Small intestine (tissue), 7 donors: ENCODE measurements at regions not wholly inside any gene's neighbourhood (a gene's known extent, or its start where the extent isn't known, plus 50 kb on each side); places are given as distances from the start of the nearest gene placed in this dataset.
"Not testable (repeated sequence)": the region's sequence is repeated elsewhere in the genome, so short reads cannot be mapped to it uniquely, and the experiment has no call there.

ENCODE experiments used
- DNase-seq, 2 donors: peaks; one replicate each; pipeline versions ENCODE4 v3.0.0 to v3.0.0-alpha.2; 2013
- FAIRE-seq: peaks from 2 replicates; lab custom pipeline; 2012; peaks lifted over from hg19 to GRCh38; lab: Jason Lieb, UNC
- H3K27ac ChIP-seq, 3 donors: one replicate each; pipeline ENCODE4 v1.5.1; 2013; ENCODE audit warnings: low read length in 2 of 3, mild to moderate bottlenecking in 2 of 3, control low read depth in 1 of 3, inconsistent platforms in 1 of 3, low read depth in 1 of 3, moderate library complexity in 1 of 3
- H3K27me3 ChIP-seq, 3 donors: one replicate each; pipeline ENCODE4 v1.6.1; 2013; ENCODE audit warnings: low read length in 3 of 3, inconsistent platforms in 1 of 3; ENCODE audit not compliant: control insufficient read depth in 3 of 3, insufficient read depth in 3 of 3
- H3K36me3 ChIP-seq, 3 donors: one replicate each; pipeline ENCODE4 v1.6.1; 2013; ENCODE audit warnings: low read length in 3 of 3, inconsistent platforms in 1 of 3, low read depth in 1 of 3, mild to moderate bottlenecking in 1 of 3, moderate library complexity in 1 of 3; ENCODE audit not compliant: control insufficient read depth in 3 of 3, insufficient read depth in 2 of 3
- H3K4me1 ChIP-seq, 3 donors: one replicate each; pipeline ENCODE4 v1.6.1; 2013; ENCODE audit warnings: low read length in 2 of 3, inconsistent platforms in 1 of 3, low read depth in 1 of 3, mild to moderate bottlenecking in 1 of 3, moderate library complexity in 1 of 3; ENCODE audit not compliant: control insufficient read depth in 3 of 3, insufficient read depth in 2 of 3
- H3K4me3 ChIP-seq, 3 donors: one replicate each; pipeline ENCODE4 v1.5.1; 2013; ENCODE audit warnings: low read length in 3 of 3, control low read depth in 1 of 3, inconsistent platforms in 1 of 3, low read depth in 1 of 3, mild to moderate bottlenecking in 1 of 3, moderate library complexity in 1 of 3
- H3K9me3 ChIP-seq, 2 donors: one replicate each; pipeline ENCODE4 v1.6.1; 2013; ENCODE audit warnings: low read depth in 1 of 2, low read length in 1 of 2; ENCODE audit not compliant: control insufficient read depth in 2 of 2, insufficient read depth in 1 of 2
- WGBS, 3 donors: extraction: QIAGEN DNeasy Blood & Tissue Kit; methylation state at CpG; one replicate each; pipeline ENCODE4 v1.1.7; 2013; 5-methylcytosine and 5-hydroxymethylcytosine counted together
- donor health status: healthy with polysubstance abuse.
- donor health status: control.
- donor health status: control.
- donor health status: Bipolar disorder and iron deficiency.
- donor health status: healthy.

DNA sequence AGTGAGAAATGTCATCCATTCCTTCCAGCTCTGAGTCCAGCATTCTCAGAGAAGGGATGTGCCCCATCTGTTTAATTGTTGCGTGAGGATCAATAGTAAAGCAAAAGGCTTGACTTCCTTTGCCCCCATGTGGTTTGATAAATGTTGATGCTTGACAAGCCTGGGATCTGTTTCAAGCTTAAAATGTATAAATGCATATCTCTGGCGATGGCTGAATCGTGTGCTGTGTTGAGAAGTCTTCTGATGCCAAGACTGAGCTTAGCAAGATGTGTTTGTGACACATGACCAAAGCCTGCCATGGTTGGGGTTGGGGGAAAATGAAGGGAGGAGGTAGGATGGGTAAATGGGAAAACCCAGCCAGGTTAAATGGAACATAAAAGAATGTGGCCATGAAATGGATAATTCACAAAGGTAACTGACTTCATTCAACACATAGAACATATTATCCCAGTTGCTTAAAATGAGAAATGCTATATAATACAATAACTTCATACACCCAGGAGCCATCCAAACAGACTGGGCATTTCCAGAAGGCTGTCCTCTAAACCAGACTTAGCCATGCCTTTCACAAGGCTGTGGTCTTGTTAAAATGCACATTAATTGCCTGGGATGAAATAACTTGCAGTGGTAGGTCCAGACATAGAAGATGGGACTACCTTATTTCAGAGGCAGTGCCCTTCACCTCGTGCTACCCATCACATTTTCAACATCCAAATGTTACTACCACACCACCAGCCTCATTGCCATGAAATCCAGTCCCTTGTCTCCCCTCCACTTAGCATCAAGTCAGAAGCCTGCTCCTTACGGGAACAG lies 147.3 kb upstream of the PDE1C start:
- Histone ChIP-seq H3K4me1 (no peaks in the 10 kb centered on the region), H3K36me3 (no peaks in the 10 kb centered on the region), H3K9me3 (no peaks in the 10 kb centered on the region), H3K4me3 (no peak overlapping the region), H3K27ac (no peak overlapping the region), H3K27me3 (no peaks in the 10 kb centered on the region)
- 61 to 72% (median 71%) methylated on average over 5 of the region's 5 CpGs for WGBS, 3 donors
- DNase-seq: no peak
- no peak for FAIRE-seq

DNA sequence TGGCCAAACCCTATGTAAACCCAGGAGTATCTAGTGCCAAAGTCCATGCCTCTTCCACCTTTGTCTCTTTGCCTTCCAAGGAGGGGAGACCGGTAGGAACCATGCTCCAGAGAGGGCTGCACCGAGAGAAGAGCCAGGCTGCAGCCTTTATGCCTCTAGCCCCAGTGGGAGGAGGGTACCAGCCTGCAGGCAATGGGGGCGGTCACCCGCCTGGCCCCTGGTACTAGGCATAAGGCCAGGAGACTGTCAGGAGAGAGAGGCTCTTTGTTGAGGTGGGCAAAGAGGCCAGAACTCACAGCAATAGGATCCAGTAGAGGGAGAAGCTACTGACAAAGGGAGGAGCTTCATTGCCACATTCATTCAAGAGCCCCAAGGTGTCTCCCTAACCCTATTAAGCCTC lies 146.6 kb upstream of the PDE1C start:
- no peaks in the 10 kb centered on the region for H3K27me3 ChIP-seq
- H3K36me3 ChIP-seq: no peaks in the 10 kb centered on the region
- no peak for DNase-seq
- no peaks in the 10 kb centered on the region for H3K4me1 ChIP-seq
- no peak for FAIRE-seq
- no peak overlapping the region for H3K4me3 ChIP-seq
- no peaks in the 10 kb centered on the region for H3K9me3 ChIP-seq
- WGBS, 3 donors: 48 to 77% (median 56%) methylated on average over 4 of the region's 4 CpGs
- no peak overlapping the region for H3K27ac ChIP-seq

DNA sequence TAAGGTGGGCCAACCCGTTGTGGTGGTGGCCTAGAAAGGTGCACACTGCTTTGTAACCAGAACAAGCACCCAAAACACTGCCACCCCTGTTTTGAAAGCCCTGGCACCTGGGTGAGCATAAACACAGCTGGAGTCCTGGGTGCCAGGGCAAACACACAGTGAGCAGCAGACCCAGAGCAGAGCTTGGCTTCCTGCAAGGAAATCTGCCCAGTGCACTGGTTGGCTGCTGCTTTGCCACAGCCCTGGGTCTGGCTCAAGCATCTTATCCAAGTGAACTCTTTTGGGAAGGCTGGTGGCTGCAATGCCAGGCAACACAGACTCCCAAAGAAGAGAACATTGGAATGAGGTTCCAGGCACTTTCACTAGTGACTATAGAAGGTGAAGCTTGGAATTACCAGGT lies 145.5 kb upstream of the PDE1C start:
- FAIRE-seq (no peak), DNase-seq (no peak)
- WGBS, 3 donors: 53 to 72% (median 69%) methylated on average over 1 of the region's 1 CpG
- Histone ChIP-seq H3K9me3 (no peaks in the 10 kb centered on the region), H3K27ac (no peak overlapping the region), H3K36me3 (no peaks in the 10 kb centered on the region), H3K4me1 (no peaks in the 10 kb centered on the region), H3K27me3 (no peaks in the 10 kb centered on the region), H3K4me3 (no peak overlapping the region)

DNA sequence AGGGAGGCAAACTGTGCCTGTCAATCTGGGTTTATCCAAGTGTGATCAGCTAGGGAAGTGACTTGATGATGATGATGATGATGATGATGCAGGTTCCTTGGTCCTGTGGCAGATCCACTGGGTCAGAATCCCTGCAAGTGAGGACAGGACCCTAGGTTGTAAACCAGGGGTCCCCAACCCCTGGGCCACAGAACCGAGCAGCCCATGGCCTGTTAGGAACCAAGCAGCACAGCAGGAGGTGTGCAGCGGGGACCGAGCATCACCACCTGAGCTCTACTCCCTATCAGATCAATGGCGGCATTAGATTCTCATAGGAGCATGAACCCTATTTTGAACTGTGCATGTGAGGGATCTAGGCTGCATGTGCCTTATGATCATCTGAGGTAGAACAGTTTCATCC lies 144.7 kb upstream of the PDE1C start:
- DNase-seq (no peak), FAIRE-seq (no peak)
- WGBS, 3 donors: 89 to 93% (median 91%) methylated on average over 4 of the region's 4 CpGs
- no peak overlapping the region for H3K27ac ChIP-seq
- no peaks in the 10 kb centered on the region for H3K36me3 ChIP-seq
- H3K9me3 ChIP-seq: no peaks in the 10 kb centered on the region
- no peaks in the 10 kb centered on the region for H3K27me3 ChIP-seq
- no peak overlapping the region for H3K4me3 ChIP-seq
- no peaks in the 10 kb centered on the region for H3K4me1 ChIP-seq

DNA sequence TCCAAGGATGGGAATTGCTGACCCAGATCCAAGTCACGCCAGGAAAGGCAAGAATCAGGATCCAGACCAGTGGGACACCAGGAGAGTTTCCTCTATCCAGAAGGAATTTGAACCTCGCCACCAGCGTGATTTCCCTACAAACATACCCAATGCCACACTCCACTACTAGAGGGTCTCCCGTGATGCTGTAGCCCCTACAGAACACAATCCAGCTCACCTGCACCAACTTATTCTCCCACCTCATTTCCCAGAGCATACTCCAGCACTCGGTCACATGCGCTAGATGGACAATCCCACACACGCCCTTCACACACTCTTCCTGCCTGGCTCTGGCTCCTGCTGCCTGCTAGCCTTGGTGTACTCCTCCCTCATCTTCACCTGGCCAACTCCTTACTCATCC lies 142.1 kb upstream of the PDE1C start:
- FAIRE-seq (no peak), DNase-seq (no peak)
- Histone ChIP-seq H3K9me3 (no peaks in the 10 kb centered on the region), H3K27ac (no peak overlapping the region), H3K4me1 (no peaks in the 10 kb centered on the region), H3K27me3 (peaks cover 0 to 3% (median 0%) of the 10 kb centered on the region in 3 donors), H3K36me3 (no peaks in the 10 kb centered on the region), H3K4me3 (no peak overlapping the region)
- WGBS, 3 donors: 72 to 85% (median 79%) methylated on average over 7 of the region's 7 CpGs

DNA sequence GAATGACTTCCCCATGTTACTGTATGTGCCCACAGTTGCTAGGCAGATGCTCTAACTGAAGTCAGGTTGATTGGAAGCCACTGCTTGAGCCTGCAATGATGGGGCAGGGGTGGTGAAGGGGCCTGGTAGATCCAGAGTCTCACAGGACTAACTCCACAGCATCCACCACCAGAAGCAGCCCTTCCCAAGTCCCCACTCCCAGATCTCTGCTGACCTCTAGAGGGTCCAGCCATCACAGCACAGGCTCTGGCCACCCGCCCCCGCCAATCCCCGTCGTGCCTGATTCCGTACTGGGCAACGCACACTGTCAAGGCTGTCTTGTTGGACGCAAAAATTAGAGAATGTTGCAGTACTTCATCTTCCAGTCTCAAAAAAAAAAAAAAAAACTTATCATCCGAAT lies 136.8 kb upstream of the PDE1C start:
- peak in 1 of 2 donors; percentile 6 for DNase-seq
- Histone ChIP-seq H3K27ac (no peak overlapping the region), H3K4me1 (no peaks in the 10 kb centered on the region), H3K4me3 (no peak overlapping the region), H3K27me3 (peaks cover 0 to 8% (median 0%) of the 10 kb centered on the region in 3 donors), H3K36me3 (no peaks in the 10 kb centered on the region), H3K9me3 (no peaks in the 10 kb centered on the region)
- no peak for FAIRE-seq
- 29 to 42% (median 37%) methylated on average over 8 of the region's 8 CpGs for WGBS, 3 donors

DNA sequence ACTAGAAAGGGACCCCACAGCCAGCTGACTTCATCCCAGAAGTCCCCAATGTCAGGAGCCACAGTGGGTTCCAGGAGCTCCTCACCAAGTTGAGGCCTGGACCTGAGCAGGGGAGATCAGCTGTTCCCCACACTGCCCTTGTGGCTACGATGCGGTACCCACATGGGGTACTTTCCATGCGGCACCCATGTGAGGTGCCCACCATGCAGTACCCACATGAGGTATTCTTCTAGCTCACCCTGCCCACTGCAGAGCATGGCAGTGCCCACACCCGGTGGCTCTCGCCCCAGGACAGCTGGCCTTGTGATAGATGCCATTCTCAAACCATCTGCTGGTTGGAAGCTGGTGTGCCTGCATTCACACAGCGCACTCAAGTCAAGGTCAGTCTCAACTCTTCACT lies 136.3 kb upstream of the PDE1C start:
- no peaks in the 10 kb centered on the region for H3K9me3 ChIP-seq
- no peak overlapping the region for H3K27ac ChIP-seq
- no peak overlapping the region for H3K4me3 ChIP-seq
- FAIRE-seq: no peak
- DNase-seq: no peak
- peaks cover 0 to 8% (median 0%) of the 10 kb centered on the region in 3 donors for H3K27me3 ChIP-seq
- H3K4me1 ChIP-seq: no peaks in the 10 kb centered on the region
- WGBS, 3 donors: 76 to 98% (median 94%) methylated on average over 6 of the region's 6 CpGs
- H3K36me3 ChIP-seq: no peaks in the 10 kb centered on the region

DNA sequence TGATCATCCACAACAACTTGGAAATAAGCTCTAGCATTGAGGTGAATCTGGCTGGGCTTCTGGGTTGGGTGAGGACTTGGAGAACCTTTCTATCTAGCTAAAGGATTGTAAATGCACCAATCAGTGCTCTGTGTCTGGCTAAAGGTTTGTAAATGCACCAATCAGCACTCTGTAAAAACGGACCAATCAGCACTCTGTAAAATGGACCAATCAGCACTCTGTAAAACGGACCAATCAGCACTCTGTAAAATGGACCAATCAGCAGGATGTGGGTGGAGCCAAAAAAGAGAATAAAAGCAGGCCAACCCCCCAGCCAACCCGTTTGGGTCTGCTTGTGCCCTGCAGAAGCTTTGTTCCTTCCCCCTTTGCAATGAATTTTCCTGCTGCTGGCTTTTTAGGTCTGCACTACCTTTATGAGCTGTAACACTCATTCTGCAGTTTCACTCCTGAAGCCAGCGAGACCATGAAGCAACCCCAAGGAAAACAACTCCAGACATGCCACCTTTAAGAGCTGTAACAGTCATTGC lies 135.2 kb upstream of the PDE1C start:
- H3K27me3 ChIP-seq, H3K9me3 ChIP-seq, H3K4me3 ChIP-seq, H3K36me3 ChIP-seq, H3K27ac ChIP-seq, FAIRE-seq, DNase-seq, H3K4me1 ChIP-seq: not testable (repeated sequence)
- WGBS, 3 donors: 57 to 71% (median 64%) methylated on average over 4 of the region's 4 CpGs
